ENCODE measurements at regions not wholly inside any gene's neighbourhood (a gene's known extent, or its start where the extent isn't known, plus 50 kb on each side); places are given as distances from the start of the nearest gene placed in this dataset.

DNA sequence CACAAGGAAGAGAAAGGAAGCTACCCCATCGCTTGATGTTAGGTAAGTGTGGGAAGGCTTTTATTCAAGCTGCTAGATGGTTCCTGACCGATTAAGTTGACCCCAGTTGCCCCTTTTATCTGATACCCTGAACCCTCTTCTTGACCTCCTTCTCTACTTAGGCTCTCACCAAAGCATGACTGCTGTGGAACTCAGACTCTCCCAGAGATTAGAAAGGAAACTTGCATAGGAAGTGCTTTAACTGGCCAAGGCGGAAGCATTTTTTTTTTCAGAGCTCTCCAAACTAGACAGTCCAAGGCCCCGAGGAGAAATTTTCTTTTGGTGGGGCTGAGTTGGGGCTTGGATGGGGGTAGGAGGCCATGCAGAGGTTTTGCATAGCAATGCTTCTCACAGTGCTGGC is 101.3 kb upstream of the USP24 start:
- H3K4ac ChIP-seq (ENCODE audit: low read length), result no peak overlapping the region
- no peak overlapping the region for H3K14ac ChIP-seq (ENCODE audit: low read length)
- peaks cover 0 to 4% of the 10 kb centered on the region in 2 donors for H3K4me1 ChIP-seq (ENCODE audit: control insufficient read depth in 2 of 2, insufficient read depth in 1 of 2, low read depth in 1 of 2, low read length in 2 of 2)
- H3K9me3 ChIP-seq (replicated peaks in 1 of 2; ENCODE audit: control insufficient read depth in 2 of 2, insufficient read depth in 1 of 2, low read depth in 1 of 2, low read length in 2 of 2), result no peaks in the 10 kb centered on the region
- no peak overlapping the region for H3K4me3 ChIP-seq (ENCODE audit: low read length in 2 of 2)
- DNase-seq (ENCODE audit: low spot score), result no peak
- H3K9ac ChIP-seq (ENCODE audit: low read depth, low read length, poor library complexity), result no peak overlapping the region
- no peak overlapping the region for H2BK120ac ChIP-seq (ENCODE audit: low read depth, low read length)
- H4K91ac ChIP-seq (ENCODE audit: low read depth, low read length, poor library complexity), result no peak overlapping the region
- WGBS, 2 donors (ENCODE audit: extremely low coverage in 2 of 2, insufficient read length in 2 of 2, insufficient replicate concordance in 1 of 2), result no CpG with 5 or more reads among the region's 4 CpGs
- H3K27ac ChIP-seq (replicated peaks; ENCODE audit: low read length), result no peak overlapping the region
- no peak overlapping the region for H3K23ac ChIP-seq (ENCODE audit: low read depth, low read length, poor library complexity)
- no peaks in the 10 kb centered on the region for H3K79me1 ChIP-seq (ENCODE audit: low read depth, low read length)
- H4K8ac ChIP-seq (ENCODE audit: low read depth, low read length), result no peak overlapping the region
- no peak overlapping the region for H2BK12ac ChIP-seq (ENCODE audit: low read length)
- no peaks in the 10 kb centered on the region for H3K36me3 ChIP-seq (replicated peaks in 1 of 2; ENCODE audit: control insufficient read depth in 2 of 2, insufficient read depth in 2 of 2, low read length in 2 of 2)
- H3K18ac ChIP-seq (ENCODE audit: low read length), result no peak overlapping the region
- peaks cover 0 to 16% (median 0%) of the 10 kb centered on the region in 3 experiments for H3K27me3 ChIP-seq (ENCODE audit: control insufficient read depth in 3 of 3, insufficient read depth in 3 of 3, low read depth in 1 of 3, low read length in 3 of 3)
- H2BK5ac ChIP-seq (ENCODE audit: low read length), result no peak overlapping the region
- no peak overlapping the region for H2BK15ac ChIP-seq (ENCODE audit: low read length)
- no peak overlapping the region for H2AK5ac ChIP-seq (ENCODE audit: low read depth, low read length)
- H3K4me2 ChIP-seq (ENCODE audit: insufficient read depth, low read length, poor library complexity, severe bottlenecking), result no peak overlapping the region
- no peak overlapping the region for H2AFZ ChIP-seq (ENCODE audit: low read length)

DNA sequence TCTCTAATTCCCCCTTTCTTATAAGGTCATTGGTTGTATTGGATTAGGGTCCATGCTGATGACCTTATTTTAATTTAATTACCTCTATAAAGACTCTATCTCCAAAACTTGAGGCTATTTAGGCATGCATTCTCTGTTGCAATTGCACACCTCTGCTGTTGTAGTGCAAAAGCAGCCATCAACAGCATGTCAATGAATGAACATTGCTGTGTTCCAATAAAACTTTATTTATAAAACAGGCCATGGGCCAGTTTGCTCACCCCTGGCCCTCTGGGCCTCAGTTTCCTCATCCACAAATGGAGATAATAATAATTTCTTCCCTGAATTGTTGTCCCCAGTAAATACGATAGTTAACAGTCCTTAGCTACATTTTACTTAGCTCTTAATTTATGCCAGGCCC is 100.4 kb upstream of the USP24 start:
- WGBS, 2 donors (ENCODE audit: extremely low coverage in 2 of 2, insufficient read length in 2 of 2, insufficient replicate concordance in 1 of 2), result no CpG with 5 or more reads among the region's 1 CpG
- Histone ChIP-seq H3K36me3 (replicated peaks in 1 of 2; ENCODE audit: control insufficient read depth in 2 of 2, insufficient read depth in 2 of 2, low read length in 2 of 2) (no peaks in the 10 kb centered on the region), H2AK5ac (ENCODE audit: low read depth, low read length) (no peak overlapping the region), H2BK120ac (ENCODE audit: low read depth, low read length) (no peak overlapping the region), H3K4me2 (ENCODE audit: insufficient read depth, low read length, poor library complexity, severe bottlenecking) (no peak overlapping the region), H2BK12ac (ENCODE audit: low read length) (no peak overlapping the region), H4K91ac (ENCODE audit: low read depth, low read length, poor library complexity) (no peak overlapping the region), H3K18ac (ENCODE audit: low read length) (no peak overlapping the region), H2BK15ac (ENCODE audit: low read length) (no peak overlapping the region), H4K8ac (ENCODE audit: low read depth, low read length) (no peak overlapping the region), H3K27ac (replicated peaks; ENCODE audit: low read length) (no peak overlapping the region), H3K79me1 (ENCODE audit: low read depth, low read length) (no peaks in the 10 kb centered on the region), H3K4ac (ENCODE audit: low read length) (no peak overlapping the region), H3K4me1 (ENCODE audit: control insufficient read depth in 2 of 2, insufficient read depth in 1 of 2, low read depth in 1 of 2, low read length in 2 of 2) (peaks cover 0 to 4% of the 10 kb centered on the region in 2 donors), H3K23ac (ENCODE audit: low read depth, low read length, poor library complexity) (no peak overlapping the region), H3K9me3 (replicated peaks in 1 of 2; ENCODE audit: control insufficient read depth in 2 of 2, insufficient read depth in 1 of 2, low read depth in 1 of 2, low read length in 2 of 2) (no peaks in the 10 kb centered on the region), H3K9ac (ENCODE audit: low read depth, low read length, poor library complexity) (no peak overlapping the region), H3K14ac (ENCODE audit: low read length) (no peak overlapping the region), H2BK5ac (ENCODE audit: low read length) (no peak overlapping the region), H2AFZ (ENCODE audit: low read length) (no peak overlapping the region), H3K27me3 (ENCODE audit: control insufficient read depth in 3 of 3, insufficient read depth in 3 of 3, low read depth in 1 of 3, low read length in 3 of 3) (peaks cover 0 to 16% (median 0%) of the 10 kb centered on the region in 3 experiments), H3K4me3 (ENCODE audit: low read length in 2 of 2) (no peak overlapping the region)
- no peak for DNase-seq (ENCODE audit: low spot score)

DNA sequence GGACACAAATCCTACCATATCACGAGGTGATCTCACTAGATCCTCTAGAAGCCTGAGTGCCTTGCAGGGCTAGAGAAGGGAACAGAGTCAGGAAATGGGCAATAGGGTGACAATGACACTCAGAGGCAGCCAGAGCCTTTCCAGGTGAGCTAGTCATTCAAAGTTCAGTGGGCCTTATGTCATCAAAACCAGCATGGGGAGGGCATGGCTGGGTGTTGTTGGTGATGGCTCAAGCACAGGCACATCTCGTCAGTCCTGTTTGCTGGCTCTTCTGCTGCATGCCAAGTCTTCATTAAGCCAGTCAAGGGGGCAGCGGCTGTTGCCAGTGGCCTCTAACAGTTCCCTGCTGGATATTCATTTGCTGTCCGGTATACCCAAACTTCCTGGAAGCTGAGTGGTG is 99.6 kb upstream of the USP24 start:
- Histone ChIP-seq H2BK5ac (ENCODE audit: low read length) (no peak overlapping the region), H2BK120ac (ENCODE audit: low read depth, low read length) (no peak overlapping the region), H3K18ac (ENCODE audit: low read length) (no peak overlapping the region), H2AFZ (ENCODE audit: low read length) (no peak overlapping the region), H3K27me3 (ENCODE audit: control insufficient read depth in 3 of 3, insufficient read depth in 3 of 3, low read depth in 1 of 3, low read length in 3 of 3) (peaks cover 0 to 15% (median 0%) of the 10 kb centered on the region in 3 experiments), H3K4me1 (ENCODE audit: control insufficient read depth in 2 of 2, insufficient read depth in 1 of 2, low read depth in 1 of 2, low read length in 2 of 2) (peaks cover 0 to 4% of the 10 kb centered on the region in 2 donors), H3K9ac (ENCODE audit: low read depth, low read length, poor library complexity) (no peak overlapping the region), H3K36me3 (replicated peaks in 1 of 2; ENCODE audit: control insufficient read depth in 2 of 2, insufficient read depth in 2 of 2, low read length in 2 of 2) (no peaks in the 10 kb centered on the region), H2BK12ac (ENCODE audit: low read length) (no peak overlapping the region), H3K4me2 (ENCODE audit: insufficient read depth, low read length, poor library complexity, severe bottlenecking) (no peak overlapping the region), H2BK15ac (ENCODE audit: low read length) (no peak overlapping the region), H3K9me3 (replicated peaks in 1 of 2; ENCODE audit: control insufficient read depth in 2 of 2, insufficient read depth in 1 of 2, low read depth in 1 of 2, low read length in 2 of 2) (no peaks in the 10 kb centered on the region), H3K14ac (ENCODE audit: low read length) (no peak overlapping the region), H4K8ac (ENCODE audit: low read depth, low read length) (no peak overlapping the region), H4K91ac (ENCODE audit: low read depth, low read length, poor library complexity) (no peak overlapping the region), H2AK5ac (ENCODE audit: low read depth, low read length) (no peak overlapping the region), H3K79me1 (ENCODE audit: low read depth, low read length) (no peaks in the 10 kb centered on the region), H3K4me3 (ENCODE audit: low read length in 2 of 2) (no peak overlapping the region), H3K23ac (ENCODE audit: low read depth, low read length, poor library complexity) (no peak overlapping the region), H3K4ac (ENCODE audit: low read length) (no peak overlapping the region), H3K27ac (replicated peaks; ENCODE audit: low read length) (no peak overlapping the region)
- DNase-seq (ENCODE audit: low spot score), result no peak
- no CpG with 5 or more reads among the region's 4 CpGs for WGBS, 2 donors (ENCODE audit: extremely low coverage in 2 of 2, insufficient read length in 2 of 2, insufficient replicate concordance in 1 of 2)

DNA sequence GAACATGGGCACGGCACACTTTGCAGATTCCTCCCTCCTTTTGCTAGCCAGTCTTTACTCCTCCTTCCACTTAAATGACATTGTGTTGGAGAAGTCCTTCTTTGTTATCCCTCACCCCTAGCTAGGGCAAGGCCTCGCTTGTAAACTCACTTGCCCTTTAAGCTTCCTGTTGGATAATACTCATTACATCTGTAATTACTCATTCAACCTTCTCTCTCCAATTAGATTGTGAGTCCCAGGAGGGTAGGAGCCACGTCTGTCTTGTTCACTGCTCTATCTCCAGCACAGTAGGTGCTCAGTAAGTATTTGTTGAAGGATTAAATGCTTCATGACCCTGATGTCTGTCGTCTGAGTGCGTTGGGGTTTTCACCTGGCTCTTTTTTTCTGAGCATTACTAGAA is 98.7 kb upstream of the USP24 start:
- peaks cover 0 to 4% of the 10 kb centered on the region in 2 donors for H3K4me1 ChIP-seq (ENCODE audit: control insufficient read depth in 2 of 2, insufficient read depth in 1 of 2, low read depth in 1 of 2, low read length in 2 of 2)
- no peak overlapping the region for H2BK5ac ChIP-seq (ENCODE audit: low read length)
- H3K9ac ChIP-seq (ENCODE audit: low read depth, low read length, poor library complexity), result no peak overlapping the region
- H3K36me3 ChIP-seq (replicated peaks in 1 of 2; ENCODE audit: control insufficient read depth in 2 of 2, insufficient read depth in 2 of 2, low read length in 2 of 2), result no peaks in the 10 kb centered on the region
- no peak for DNase-seq (ENCODE audit: low spot score)
- H3K79me1 ChIP-seq (ENCODE audit: low read depth, low read length), result no peaks in the 10 kb centered on the region
- H2BK15ac ChIP-seq (ENCODE audit: low read length), result no peak overlapping the region
- no peak overlapping the region for H2AK5ac ChIP-seq (ENCODE audit: low read depth, low read length)
- H2BK120ac ChIP-seq (ENCODE audit: low read depth, low read length), result no peak overlapping the region
- no CpG with 5 or more reads among the region's 5 CpGs for WGBS, 2 donors (ENCODE audit: extremely low coverage in 2 of 2, insufficient read length in 2 of 2, insufficient replicate concordance in 1 of 2)
- no peak overlapping the region for H3K4ac ChIP-seq (ENCODE audit: low read length)
- H3K9me3 ChIP-seq (replicated peaks in 1 of 2; ENCODE audit: control insufficient read depth in 2 of 2, insufficient read depth in 1 of 2, low read depth in 1 of 2, low read length in 2 of 2), result no peaks in the 10 kb centered on the region
- no peak overlapping the region for H3K4me2 ChIP-seq (ENCODE audit: insufficient read depth, low read length, poor library complexity, severe bottlenecking)
- no peak overlapping the region for H3K4me3 ChIP-seq (ENCODE audit: low read length in 2 of 2)
- H3K14ac ChIP-seq (ENCODE audit: low read length), result no peak overlapping the region
- no peak overlapping the region for H3K23ac ChIP-seq (ENCODE audit: low read depth, low read length, poor library complexity)
- no peak overlapping the region for H2AFZ ChIP-seq (ENCODE audit: low read length)
- no peak overlapping the region for H4K91ac ChIP-seq (ENCODE audit: low read depth, low read length, poor library complexity)
- no peak overlapping the region for H2BK12ac ChIP-seq (ENCODE audit: low read length)
- no peak overlapping the region for H3K27ac ChIP-seq (replicated peaks; ENCODE audit: low read length)
- no peak overlapping the region for H3K18ac ChIP-seq (ENCODE audit: low read length)
- no peak overlapping the region for H4K8ac ChIP-seq (ENCODE audit: low read depth, low read length)
- H3K27me3 ChIP-seq (ENCODE audit: control insufficient read depth in 3 of 3, insufficient read depth in 3 of 3, low read depth in 1 of 3, low read length in 3 of 3), result peaks cover 0 to 10% (median 0%) of the 10 kb centered on the region in 3 experiments

Data from neuronal stem cell (in vitro differentiated cells).